SJSA1 (cell line): ENCODE measurements at regions not wholly inside any gene's neighbourhood (a gene's known extent, or its start where the extent isn't known, plus 50 kb on each side); places are given as distances from the start of the nearest gene placed in this dataset.
"Not testable (repeated sequence)": the region's sequence is repeated elsewhere in the genome, so short reads cannot be mapped to it uniquely, and the experiment has no call there.

ENCODE experiments used
- DNase-seq, 2 experiments: peaks; one replicate each; pipeline ENCODE4 v3.0.0-alpha.2; 2015 to 2020; ENCODE audit warnings: low spot score in 2 of 2, low read depth in 1 of 2
- H3K27ac ChIP-seq: fragments of 250-450 bp; sonication (Bioruptor Pico); 2 replicates; pipeline ENCODE4 v1.5.1; 2020; ENCODE audit warnings: mild to moderate bottlenecking, moderate library complexity
- H3K27me3 ChIP-seq: fragments of 250-450 bp; sonication (Bioruptor Pico); replicated peaks from 2 replicates; pipeline ENCODE4 v1.5.1; 2020; ENCODE audit warnings: mild to moderate bottlenecking, moderate library complexity
- H3K36me3 ChIP-seq: fragments of 250-450 bp; sonication (Bioruptor Pico); 2 replicates; pipeline ENCODE4 v1.5.1; 2020; ENCODE audit warnings: mild to moderate bottlenecking
- H3K4me1 ChIP-seq: fragments of 250-450 bp; sonication (Bioruptor Pico); replicated peaks from 2 replicates; pipeline ENCODE4 v1.6.1; 2021; ENCODE audit warnings: mild to moderate bottlenecking
- H3K4me3 ChIP-seq: fragments of 250-450 bp; sonication (Bioruptor Pico); 2 replicates; pipeline ENCODE4 v1.5.1; 2020; ENCODE audit warnings: mild to moderate bottlenecking
- H3K9me3 ChIP-seq: fragments of 250-450 bp; sonication (Bioruptor Pico); replicated peaks from 2 replicates; pipeline ENCODE4 v1.5.1; 2020; ENCODE audit warnings: mild to moderate bottlenecking

DNA sequence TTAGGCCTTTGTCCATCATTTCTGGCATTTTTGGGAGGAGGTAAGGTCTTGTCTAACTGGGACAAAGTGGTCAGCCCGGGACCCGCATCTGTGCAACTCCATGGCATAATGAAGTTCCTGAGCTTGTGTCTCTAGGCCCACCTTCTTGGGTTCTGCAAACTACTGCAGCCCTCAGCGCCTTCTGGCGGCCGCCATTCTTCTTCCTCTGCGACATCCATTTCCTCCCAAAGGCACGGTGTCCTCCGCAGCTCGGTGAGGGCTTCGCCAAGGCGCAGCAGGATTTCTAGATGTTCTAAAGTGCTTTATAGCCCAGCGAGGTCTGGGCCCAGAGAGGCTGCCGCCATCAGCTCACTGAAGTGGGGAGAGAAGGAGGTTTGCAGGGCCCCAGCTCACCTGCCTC is 134.4 kb upstream of the OR4E1 start:
- H3K27ac ChIP-seq: no peak overlapping the region
- H3K36me3 ChIP-seq: no peaks in the 10 kb centered on the region
- H3K9me3 ChIP-seq: no peaks in the 10 kb centered on the region

DNA sequence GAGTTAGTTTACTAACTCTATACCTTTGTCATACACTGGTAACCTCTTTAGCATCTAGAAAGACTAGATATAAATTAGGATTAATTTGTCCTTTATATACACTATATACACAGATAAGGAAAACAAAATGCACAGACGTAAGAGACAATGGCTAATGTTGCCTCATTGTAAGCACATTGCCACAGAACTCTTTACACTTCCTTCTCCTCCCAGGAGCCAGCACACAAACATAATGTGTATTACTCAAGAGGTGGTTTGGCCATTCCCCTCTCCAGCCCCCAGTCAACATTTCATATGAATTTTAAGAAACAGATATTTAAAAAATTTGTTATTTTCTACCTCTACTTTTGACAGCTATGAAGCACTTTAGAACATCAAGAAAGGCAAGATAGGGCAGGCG is 131.4 kb upstream of the OR4E1 start:
- no peaks in the 10 kb centered on the region for H3K9me3 ChIP-seq
- H3K27me3 ChIP-seq: no peaks in the 10 kb centered on the region
- H3K36me3 ChIP-seq: no peaks in the 10 kb centered on the region
- no peak overlapping the region for H3K27ac ChIP-seq
- H3K4me1 ChIP-seq: no peaks in the 10 kb centered on the region
- no peak overlapping the region for H3K4me3 ChIP-seq
- DNase-seq: no peak

More for the DNA sequence above, 134.4 kb upstream of the OR4E1 start:
- no peak for DNase-seq
- no peak overlapping the region for H3K4me3 ChIP-seq
- H3K27me3 ChIP-seq: no peaks in the 10 kb centered on the region
- no peaks in the 10 kb centered on the region for H3K4me1 ChIP-seq

DNA sequence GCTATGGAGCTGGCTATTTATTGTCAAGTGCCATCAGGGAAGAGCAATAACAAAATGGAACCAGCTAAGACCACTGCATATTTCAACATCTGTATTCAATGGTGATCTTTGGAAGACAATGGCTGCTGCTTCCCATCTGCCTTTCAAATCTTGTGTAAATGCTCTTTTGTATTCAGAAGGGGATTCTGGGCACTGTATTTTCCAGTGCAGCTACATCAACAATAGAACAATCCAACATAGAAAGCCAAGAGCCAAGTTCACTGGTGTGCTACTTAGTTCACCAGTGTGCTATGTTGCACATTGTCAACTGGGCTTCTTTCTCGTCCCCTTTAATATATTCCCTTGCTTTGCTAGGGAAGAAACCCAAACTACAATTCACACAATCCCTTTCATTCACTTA is 128.8 kb upstream of the OR4E1 start:
- H3K36me3 ChIP-seq: no peaks in the 10 kb centered on the region

GRCh38 chr14:21796916-21797315 is 123.3 kb upstream of the OR4E1 start:
- no peaks in the 10 kb centered on the region for H3K36me3 ChIP-seq

More for the DNA sequence above, 128.8 kb upstream of the OR4E1 start:
- Histone ChIP-seq H3K9me3 (no peaks in the 10 kb centered on the region), H3K27me3 (no peaks in the 10 kb centered on the region), H3K4me1 (no peaks in the 10 kb centered on the region), H3K4me3 (no peak overlapping the region), H3K27ac (no peak overlapping the region)
- no peak for DNase-seq

DNA sequence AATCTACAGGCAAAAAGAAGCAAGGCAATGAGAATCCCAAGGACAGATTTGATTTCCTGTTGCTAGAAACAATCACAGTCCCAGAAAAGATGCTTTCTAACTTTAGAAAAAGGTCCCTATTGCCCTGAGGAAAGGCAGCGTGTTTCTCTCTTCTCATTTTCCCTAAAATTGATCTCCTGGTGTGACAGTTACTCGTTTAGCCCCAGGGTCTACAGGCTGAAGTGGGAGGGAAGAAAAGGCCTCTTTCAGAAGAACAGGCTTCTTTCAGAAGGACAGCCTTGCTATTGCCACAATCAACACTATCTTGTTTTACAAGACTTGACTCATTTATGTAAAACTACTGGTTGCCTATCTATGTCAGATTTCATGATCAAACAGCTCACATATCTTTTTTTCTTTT is 121.8 kb upstream of the OR4E1 start:
- Histone ChIP-seq H3K36me3 (no peaks in the 10 kb centered on the region), H3K4me1 (no peaks in the 10 kb centered on the region), H3K9me3 (no peaks in the 10 kb centered on the region), H3K27ac (no peak overlapping the region), H3K27me3 (no peaks in the 10 kb centered on the region), H3K4me3 (no peak overlapping the region)
- no peak for DNase-seq

More at GRCh38 chr14:21796916-21797315, 123.3 kb upstream of the OR4E1 start:
- no peak for DNase-seq
- H3K9me3 ChIP-seq: no peaks in the 10 kb centered on the region
- no peak overlapping the region for H3K27ac ChIP-seq
- H3K4me3 ChIP-seq: no peak overlapping the region
- H3K27me3 ChIP-seq: no peaks in the 10 kb centered on the region
- H3K4me1 ChIP-seq: no peaks in the 10 kb centered on the region

DNA sequence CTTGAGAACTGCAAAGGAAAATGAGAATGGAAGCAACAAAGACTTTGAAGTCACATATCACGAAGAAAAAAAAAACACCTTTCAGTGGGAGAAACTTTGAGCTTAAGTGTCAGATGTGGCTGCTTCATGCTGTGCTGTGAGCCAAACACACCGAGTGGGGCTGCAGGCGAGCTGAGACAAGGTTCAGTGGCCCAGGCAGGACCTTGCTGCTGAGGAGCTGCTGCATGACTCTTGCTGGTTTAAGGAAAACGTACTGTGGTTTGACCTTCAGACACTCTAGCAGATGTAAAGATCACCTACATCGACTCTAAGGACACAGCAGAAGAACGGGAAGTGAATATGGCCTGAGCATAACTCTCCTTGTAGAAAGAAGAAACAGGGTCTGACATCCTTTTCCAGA is 118.1 kb upstream of the OR4E1 start:
- no peak overlapping the region for H3K4me3 ChIP-seq
- H3K9me3 ChIP-seq: no peaks in the 10 kb centered on the region
- H3K36me3 ChIP-seq: no peaks in the 10 kb centered on the region
- H3K27me3 ChIP-seq: no peaks in the 10 kb centered on the region
- H3K27ac ChIP-seq: no peak overlapping the region
- no peak for DNase-seq
- no peaks in the 10 kb centered on the region for H3K4me1 ChIP-seq

DNA sequence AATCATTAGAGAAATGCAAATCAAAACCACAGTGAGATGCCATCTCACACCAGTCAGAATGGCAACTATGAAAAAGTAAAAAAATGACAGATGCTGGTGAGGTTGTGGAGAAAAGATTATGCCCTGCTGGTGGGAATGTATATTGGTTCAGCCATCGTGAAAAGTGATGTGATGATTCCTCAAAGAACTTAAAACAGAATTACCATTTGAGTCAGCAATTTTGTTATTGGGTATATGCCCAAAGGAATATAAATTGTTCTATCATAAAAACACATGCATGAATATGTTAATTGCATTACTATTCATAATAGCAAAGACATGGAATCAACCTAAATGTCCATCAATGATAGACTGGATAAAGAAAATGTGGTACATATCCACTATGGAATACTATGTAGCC is 115.1 kb upstream of the OR4E1 start:
- H3K36me3 ChIP-seq, DNase-seq, H3K4me1 ChIP-seq, H3K27ac ChIP-seq, H3K9me3 ChIP-seq, H3K27me3 ChIP-seq, H3K4me3 ChIP-seq: not testable (repeated sequence)

- not testable (repeated sequence) for H3K27ac ChIP-seq, H3K4me1 ChIP-seq, H3K36me3 ChIP-seq, DNase-seq, H3K27me3 ChIP-seq, H3K4me3 ChIP-seq, H3K9me3 ChIP-seq
Measured at GRCh38 chr14:21787242-21787641, 113.6 kb upstream of the OR4E1 start.

DNA sequence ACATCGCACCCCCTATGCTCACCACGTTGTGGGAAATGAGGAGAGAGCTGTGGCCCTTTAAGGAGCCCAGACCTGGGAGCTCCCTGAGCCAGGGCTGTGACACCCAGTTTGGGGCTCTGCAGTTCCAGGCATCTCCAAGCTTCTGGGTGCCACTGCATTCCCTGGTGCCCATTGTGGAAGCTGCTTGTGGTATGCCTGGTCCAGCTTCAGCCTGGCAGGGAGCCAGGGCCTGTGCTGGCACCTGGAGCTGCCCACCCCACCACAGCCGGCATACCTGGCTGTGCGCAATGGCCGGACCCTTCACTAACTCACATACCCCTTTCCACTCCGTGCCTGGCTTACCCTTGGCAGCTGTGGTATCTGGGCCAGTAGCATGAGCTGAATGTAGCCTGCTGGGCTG is 107.9 kb upstream of the OR4E1 start:
- Histone ChIP-seq H3K4me1 (no peaks in the 10 kb centered on the region), H3K27me3 (no peaks in the 10 kb centered on the region), H3K27ac (no peak overlapping the region), H3K36me3 (no peaks in the 10 kb centered on the region), H3K4me3 (no peak overlapping the region), H3K9me3 (no peaks in the 10 kb centered on the region)
- DNase-seq: no peak

DNA sequence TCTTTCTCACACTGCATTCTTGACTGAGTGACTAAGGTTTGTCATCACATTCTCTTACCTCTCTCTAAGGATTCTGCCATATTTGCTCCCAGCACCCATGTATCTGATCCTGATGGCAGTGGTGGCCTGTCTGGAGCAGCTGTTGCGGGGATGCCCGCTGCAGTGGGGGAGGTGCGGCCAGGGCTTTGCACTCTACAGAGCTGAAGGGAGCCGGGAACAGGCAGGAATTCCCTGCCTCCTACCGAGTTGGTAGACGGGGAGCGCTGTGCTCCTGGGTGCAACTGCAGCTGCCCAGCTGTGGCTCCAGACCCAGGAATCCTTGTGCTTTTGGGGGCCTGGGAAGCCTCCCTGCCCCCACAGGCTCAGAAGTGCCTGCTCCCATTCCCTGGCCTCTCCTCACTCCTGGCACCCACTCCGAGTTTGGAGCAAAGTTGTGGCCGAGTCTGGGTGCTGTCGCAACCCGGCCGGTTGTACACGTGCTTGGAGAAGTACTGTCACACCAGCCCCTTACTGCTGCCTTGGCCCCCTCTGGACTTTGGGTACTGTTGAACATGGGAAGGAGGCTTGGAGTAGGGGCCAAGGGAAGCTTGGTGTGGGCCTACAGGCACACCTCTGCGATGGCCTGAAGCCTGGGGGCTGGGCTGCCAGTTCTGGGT is 106.9 kb upstream of the OR4E1 start:
- Histone ChIP-seq H3K4me3 (no peak overlapping the region), H3K9me3 (no peaks in the 10 kb centered on the region), H3K27ac (no peak overlapping the region), H3K36me3 (no peaks in the 10 kb centered on the region), H3K4me1 (no peaks in the 10 kb centered on the region), H3K27me3 (no peaks in the 10 kb centered on the region)
- DNase-seq: no peak

- Histone ChIP-seq H3K4me3 (no peak overlapping the region), H3K27me3 (no peaks in the 10 kb centered on the region), H3K9me3 (no peaks in the 10 kb centered on the region), H3K4me1 (no peaks in the 10 kb centered on the region), H3K36me3 (no peaks in the 10 kb centered on the region), H3K27ac (no peak overlapping the region)
- no peak for DNase-seq
Measured at GRCh38 chr14:21771671-21772070, 98.1 kb upstream of the OR4E1 start.

DNA sequence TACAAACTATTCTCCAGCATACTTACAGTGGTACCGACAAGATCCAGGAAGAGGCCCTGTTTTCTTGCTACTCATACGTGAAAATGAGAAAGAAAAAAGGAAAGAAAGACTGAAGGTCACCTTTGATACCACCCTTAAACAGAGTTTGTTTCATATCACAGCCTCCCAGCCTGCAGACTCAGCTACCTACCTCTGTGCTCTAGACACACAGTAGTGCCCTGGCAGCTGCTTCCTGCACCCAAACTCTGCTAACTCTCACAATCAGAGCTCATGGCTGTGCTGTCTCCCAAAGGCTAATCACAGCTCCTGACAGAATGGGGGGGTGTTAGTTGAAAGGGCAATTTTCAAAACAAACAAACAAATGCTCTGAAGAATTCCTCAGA is 95.2 kb upstream of the OR4E1 start:
- Histone ChIP-seq H3K27ac (no peak overlapping the region), H3K9me3 (no peaks in the 10 kb centered on the region), H3K36me3 (no peaks in the 10 kb centered on the region), H3K4me3 (no peak overlapping the region), H3K27me3 (no peaks in the 10 kb centered on the region), H3K4me1 (no peaks in the 10 kb centered on the region)
- DNase-seq: no peak

- H3K36me3 ChIP-seq: no peaks in the 10 kb centered on the region
- H3K4me3 ChIP-seq: no peak overlapping the region
- H3K4me1 ChIP-seq: no peaks in the 10 kb centered on the region
- no peak for DNase-seq
- H3K9me3 ChIP-seq: no peaks in the 10 kb centered on the region
- no peaks in the 10 kb centered on the region for H3K27me3 ChIP-seq
- H3K27ac ChIP-seq: no peak overlapping the region
Measured at GRCh38 chr14:21768116-21768874, 94.7 kb upstream of the OR4E1 start.

- not testable (repeated sequence) for DNase-seq, H3K9me3 ChIP-seq, H3K4me3 ChIP-seq, H3K36me3 ChIP-seq, H3K27ac ChIP-seq, H3K27me3 ChIP-seq, H3K4me1 ChIP-seq
Measured at GRCh38 chr14:21760360-21760759, 86.7 kb upstream of the OR4E1 start.
